Karpas-422 (cell line): ENCODE measurements at regions not wholly inside any gene's neighbourhood (a gene's known extent, or its start where the extent isn't known, plus 50 kb on each side); places are given as distances from the start of the nearest gene placed in this dataset.
"Not testable (repeated sequence)": the region's sequence is repeated elsewhere in the genome, so short reads cannot be mapped to it uniquely, and the experiment has no call there.

Experiments
- DNase-seq: peaks from one replicate; pipeline ENCODE4 v3.0.0-alpha.2; 2015
- H2AFZ ChIP-seq: fragments of 200-600 bp; sonication (generic); 2 replicates; pipeline ENCODE4 v1.6.1; 2014; ENCODE audit warnings: antibody characterized with exemption, low read length, mixed read lengths
- H3K27ac ChIP-seq: fragments of 200-600 bp; sonication (generic); 2 replicates; pipeline ENCODE4 v1.5.1; 2014; ENCODE audit warnings: mild to moderate bottlenecking, low read length, moderate library complexity
- H3K27me3 ChIP-seq: fragments of 200-600 bp; sonication (generic); 2 replicates; pipeline ENCODE4 v1.6.1; 2014; ENCODE audit warnings: low read length, mixed read lengths
- H3K36me3 ChIP-seq: fragments of 200-600 bp; sonication (generic); 2 replicates; pipeline ENCODE4 v1.6.1; 2014; ENCODE audit warnings: low read length, mixed read lengths; ENCODE audit not compliant: insufficient read depth
- H3K4me1 ChIP-seq: fragments of 200-600 bp; sonication (generic); 2 replicates; pipeline ENCODE4 v1.6.1; 2014; ENCODE audit warnings: mild to moderate bottlenecking, low read length, mixed read lengths
- H3K4me2 ChIP-seq: fragments of 200-600 bp; sonication (generic); 2 replicates; pipeline ENCODE4 v1.6.1; 2014; ENCODE audit warnings: low read length, low read depth, mild to moderate bottlenecking; ENCODE audit not compliant: poor library complexity, severe bottlenecking
- H3K4me3 ChIP-seq: fragments of 200-600 bp; sonication (generic); 2 replicates; pipeline ENCODE4 v1.5.1; 2014; ENCODE audit warnings: mild to moderate bottlenecking, antibody characterized with exemption, low read length, mixed read lengths
- H3K79me2 ChIP-seq: fragments of 200-600 bp; sonication (generic); 2 replicates; pipeline ENCODE4 v1.6.1; 2014; ENCODE audit warnings: mild to moderate bottlenecking, low read length, mixed read lengths
- H3K9ac ChIP-seq: fragments of 200-600 bp; sonication (generic); 2 replicates; pipeline ENCODE4 v1.6.0; 2014; ENCODE audit warnings: low read length
- H3K9me2 ChIP-seq: fragments of 200-600 bp; sonication (generic), shearing (Covaris generic); replicated peaks from 2 replicates; pipeline ENCODE4 v1.6.0; 2014; ENCODE audit warnings: mild to moderate bottlenecking, low read length, moderate library complexity; ENCODE audit not compliant: insufficient read depth
- H3K9me3 ChIP-seq: fragments of 300-700, 200-600 bp; sonication (generic); 2 replicates; pipeline ENCODE4 v1.6.1; 2014; ENCODE audit warnings: low read length, mixed read lengths
- H4K20me1 ChIP-seq: fragments of 200-600 bp; sonication (generic); 2 replicates; pipeline ENCODE4 v1.6.1; 2014; ENCODE audit warnings: mild to moderate bottlenecking, antibody characterized with exemption, low read length, low read depth; ENCODE audit not compliant: insufficient read depth

- no peaks in the 10 kb centered on the region for H3K4me1 ChIP-seq
- peaks cover 5% of the 10 kb centered on the region; the same call in 1 of the 2 replicates for H3K9me3 ChIP-seq
- no peaks in the 10 kb centered on the region for H4K20me1 ChIP-seq
- DNase-seq, result no peak
- no peak overlapping the region for H3K4me2 ChIP-seq
- no peak overlapping the region for H3K9ac ChIP-seq
- no peak overlapping the region for H3K27ac ChIP-seq
- H3K27me3 ChIP-seq, result no peaks in the 10 kb centered on the region
- H2AFZ ChIP-seq, result no peak overlapping the region
- no peaks in the 10 kb centered on the region for H3K36me3 ChIP-seq
- H3K4me3 ChIP-seq, result no peak overlapping the region
- no peaks in the 10 kb centered on the region for H3K9me2 ChIP-seq
- no peaks in the 10 kb centered on the region for H3K79me2 ChIP-seq
These were observed 225.5 kb upstream of the ELAVL2 start for GRCh38 chr9:24051587-24051986.

GRCh38 chr9:24050239-24050638 is 224.2 kb upstream of the ELAVL2 start:
- H3K9me3 ChIP-seq, H3K4me2 ChIP-seq: not testable (repeated sequence)

GRCh38 chr9:24045150-24045549 is 219.1 kb upstream of the ELAVL2 start:
- Histone ChIP-seq H3K27me3 (no peaks in the 10 kb centered on the region), H3K4me1 (no peaks in the 10 kb centered on the region), H3K4me2 (no peak overlapping the region), H3K36me3 (no peaks in the 10 kb centered on the region), H4K20me1 (no peaks in the 10 kb centered on the region), H3K9ac (no peak overlapping the region), H3K4me3 (no peak overlapping the region), H3K9me2 (no peaks in the 10 kb centered on the region), H3K27ac (no peak overlapping the region), H3K79me2 (no peaks in the 10 kb centered on the region), H3K9me3 (peaks cover 3% of the 10 kb centered on the region; the same call in 1 of the 2 replicates), H2AFZ (no peak overlapping the region)
- DNase-seq, result no peak

More at GRCh38 chr9:24050239-24050638, 224.2 kb upstream of the ELAVL2 start:
- H4K20me1 ChIP-seq, H3K4me3 ChIP-seq, H3K36me3 ChIP-seq, H3K9ac ChIP-seq, H3K27ac ChIP-seq, H2AFZ ChIP-seq, H3K27me3 ChIP-seq, H3K4me1 ChIP-seq, H3K9me2 ChIP-seq, DNase-seq, H3K79me2 ChIP-seq: not testable (repeated sequence)

GRCh38 chr9:24044576-24044975 is 218.5 kb upstream of the ELAVL2 start:
- Histone ChIP-seq H2AFZ (no peak overlapping the region), H3K79me2 (no peaks in the 10 kb centered on the region), H3K4me2 (no peak overlapping the region), H3K4me1 (no peaks in the 10 kb centered on the region), H3K27me3 (no peaks in the 10 kb centered on the region), H3K9me3 (peaks cover 3% of the 10 kb centered on the region; the same call in 1 of the 2 replicates), H4K20me1 (no peaks in the 10 kb centered on the region), H3K9me2 (no peaks in the 10 kb centered on the region), H3K27ac (no peak overlapping the region), H3K36me3 (no peaks in the 10 kb centered on the region), H3K4me3 (no peak overlapping the region), H3K9ac (no peak overlapping the region)
- no peak for DNase-seq

GRCh38 chr9:24041160-24041690 is 215.2 kb upstream of the ELAVL2 start:
- Histone ChIP-seq H3K4me1 (no peaks in the 10 kb centered on the region), H3K9ac (no peak overlapping the region), H3K27ac (no peak overlapping the region), H3K36me3 (no peaks in the 10 kb centered on the region), H2AFZ (no peak overlapping the region), H3K9me3 (no peaks in the 10 kb centered on the region), H3K9me2 (no peaks in the 10 kb centered on the region), H4K20me1 (no peaks in the 10 kb centered on the region), H3K4me2 (no peak overlapping the region), H3K79me2 (no peaks in the 10 kb centered on the region), H3K4me3 (no peak overlapping the region), H3K27me3 (no peaks in the 10 kb centered on the region)
- DNase-seq, result no peak

GRCh38 chr9:24036459-24036858 is 210.4 kb upstream of the ELAVL2 start:
- no peak for DNase-seq
- Histone ChIP-seq H3K9ac (no peak overlapping the region), H3K79me2 (no peaks in the 10 kb centered on the region)

GRCh38 chr9:24035816-24036215 is 209.8 kb upstream of the ELAVL2 start:
- Histone ChIP-seq H3K9me2 (no peaks in the 10 kb centered on the region), H3K4me2 (no peak overlapping the region), H3K9ac (no peak overlapping the region), H3K4me1 (no peaks in the 10 kb centered on the region), H3K4me3 (no peak overlapping the region), H4K20me1 (no peaks in the 10 kb centered on the region), H3K9me3 (no peaks in the 10 kb centered on the region), H2AFZ (no peak overlapping the region), H3K27ac (no peak overlapping the region), H3K27me3 (no peaks in the 10 kb centered on the region), H3K36me3 (no peaks in the 10 kb centered on the region), H3K79me2 (no peaks in the 10 kb centered on the region)
- DNase-seq, result no peak

More at GRCh38 chr9:24036459-24036858, 210.4 kb upstream of the ELAVL2 start:
- H2AFZ ChIP-seq, result no peak overlapping the region
- H3K27me3 ChIP-seq, result no peaks in the 10 kb centered on the region
- H3K9me2 ChIP-seq, result no peaks in the 10 kb centered on the region
- no peak overlapping the region for H3K4me3 ChIP-seq
- no peak overlapping the region for H3K27ac ChIP-seq
- H3K4me1 ChIP-seq, result no peaks in the 10 kb centered on the region
- no peaks in the 10 kb centered on the region for H3K36me3 ChIP-seq
- no peak overlapping the region for H3K4me2 ChIP-seq
- no peaks in the 10 kb centered on the region for H3K9me3 ChIP-seq
- no peaks in the 10 kb centered on the region for H4K20me1 ChIP-seq

GRCh38 chr9:24011881-24012280 is 185.8 kb upstream of the ELAVL2 start:
- H3K4me2 ChIP-seq, result no peak overlapping the region
- no peak overlapping the region for H3K4me3 ChIP-seq
- H3K36me3 ChIP-seq, result no peaks in the 10 kb centered on the region
- no peaks in the 10 kb centered on the region for H4K20me1 ChIP-seq
- H3K9me2 ChIP-seq, result no peaks in the 10 kb centered on the region
- H3K4me1 ChIP-seq, result no peaks in the 10 kb centered on the region
- no peak overlapping the region for H3K27ac ChIP-seq
- H2AFZ ChIP-seq, result no peak overlapping the region
- no peaks in the 10 kb centered on the region for H3K79me2 ChIP-seq
- no peak overlapping the region for H3K9ac ChIP-seq
- H3K27me3 ChIP-seq, result no peaks in the 10 kb centered on the region
- peaks cover 12% of the 10 kb centered on the region for H3K9me3 ChIP-seq
- no peak for DNase-seq
